Loucy (cell line): ENCODE measurements at regions not wholly inside any gene's neighbourhood (a gene's known extent, or its start where the extent isn't known, plus 50 kb on each side); places are given as distances from the start of the nearest gene placed in this dataset.

Source experiments
- H2AFZ ChIP-seq: fragments of 200-600 bp; sonication (generic); 2 replicates; pipeline ENCODE4 v1.6.0; 2016; ENCODE audit warnings: antibody characterized with exemption, mild to moderate bottlenecking, low read length, moderate library complexity
- H3F3A ChIP-seq: fragments of 200-600 bp; 2 replicates; pipeline ENCODE4 v1.6.0; 2016; ENCODE audit warnings: antibody characterized with exemption, low read depth, mild to moderate bottlenecking
- H3K27me3 ChIP-seq: fragments of 200-600 bp; sonication (generic); 2 replicates; pipeline ENCODE4 v1.6.1; 2014; ENCODE audit warnings: low read length, mild to moderate bottlenecking; ENCODE audit not compliant: insufficient read depth, poor library complexity, severe bottlenecking
- H3K36me3 ChIP-seq: fragments of 200-600 bp; sonication (generic); 2 replicates; pipeline ENCODE4 v1.6.1; 2016; ENCODE audit warnings: low read length; ENCODE audit not compliant: insufficient read depth
- H3K4me1 ChIP-seq: fragments of 200-600 bp; sonication (generic); 2 replicates; pipeline ENCODE4 v1.5.1; 2014; ENCODE audit warnings: low read length, mild to moderate bottlenecking; ENCODE audit not compliant: insufficient read depth, poor library complexity, severe bottlenecking
- H3K4me2 ChIP-seq: fragments of 200-600 bp; sonication (generic); 2 replicates; pipeline ENCODE4 v1.6.0; 2014; ENCODE audit warnings: antibody characterized with exemption, low read length, low read depth, mild to moderate bottlenecking; ENCODE audit not compliant: poor library complexity, severe bottlenecking
- H3K4me3 ChIP-seq: fragments of 200-600 bp; sonication (generic); 2 replicates; pipeline ENCODE4 v1.5.1; 2014; ENCODE audit warnings: low read length, mild to moderate bottlenecking, mixed read lengths; ENCODE audit not compliant: poor library complexity, severe bottlenecking
- H3K79me2 ChIP-seq: fragments of 200-600 bp; sonication (generic); 2 replicates; pipeline ENCODE4 v1.6.1; 2014; ENCODE audit warnings: low read length; ENCODE audit not compliant: insufficient read depth
- H3K9ac ChIP-seq: fragments of 200-600 bp; sonication (generic); 2 replicates; pipeline ENCODE4 v1.6.0; 2014; ENCODE audit warnings: mild to moderate bottlenecking, low read depth, low read length, moderate library complexity; ENCODE audit not compliant: poor library complexity, severe bottlenecking
- H3K9me2 ChIP-seq: fragments of 200-600 bp; sonication (generic); replicated peaks from 2 replicates; pipeline ENCODE4 v1.6.1; 2016; ENCODE audit warnings: low read depth, low read length, mixed read lengths
- H3K9me3 ChIP-seq: fragments of 200-600 bp; sonication (generic); 2 replicates; pipeline ENCODE4 v1.6.1; 2014; ENCODE audit warnings: mild to moderate bottlenecking, antibody characterized with exemption, low read length, low read depth; ENCODE audit not compliant: insufficient read depth
- H4K20me1 ChIP-seq: fragments of 200-600 bp; sonication (generic); 2 replicates; pipeline ENCODE4 v1.6.0; 2014; ENCODE audit warnings: antibody characterized with exemption, low read length, mild to moderate bottlenecking; ENCODE audit not compliant: insufficient read depth, poor library complexity, severe bottlenecking
- CTCF ChIP-seq: fragments of 200-600 bp; sonication (generic); conservative IDR thresholded peaks from 2 replicates; pipeline ENCODE4 v1.5.1; 2014; ENCODE audit warnings: mild to moderate bottlenecking, antibody characterized with exemption, low read length
- EZH2phosphoT487 ChIP-seq: fragments of 200-600 bp; IDR thresholded peaks from 2 replicates; pipeline ENCODE4 v1.6.1; 2018; ENCODE audit warnings: antibody characterized with exemption, mild to moderate bottlenecking, moderate library complexity, borderline replicate concordance

GRCh38 chr2:138276339-138276738 lies 225.2 kb upstream of the SPOPL start:
- Histone ChIP-seq H3K36me3 (no peaks in the 10 kb centered on the region), H3K4me2 (no peak overlapping the region), H3K4me1 (no peaks in the 10 kb centered on the region), H3K9me2 (no peaks in the 10 kb centered on the region), H3K27me3 (no peaks in the 10 kb centered on the region), H3K79me2 (no peaks in the 10 kb centered on the region), H3K4me3 (no peak overlapping the region), H3F3A (no peaks in the 10 kb centered on the region), H3K9ac (no peak overlapping the region), H2AFZ (no peak overlapping the region), H3K9me3 (no peaks in the 10 kb centered on the region), H4K20me1 (no peaks in the 10 kb centered on the region)
- TF ChIP-seq CTCF (no peak), EZH2phosphoT487 (no peak)

DNA sequence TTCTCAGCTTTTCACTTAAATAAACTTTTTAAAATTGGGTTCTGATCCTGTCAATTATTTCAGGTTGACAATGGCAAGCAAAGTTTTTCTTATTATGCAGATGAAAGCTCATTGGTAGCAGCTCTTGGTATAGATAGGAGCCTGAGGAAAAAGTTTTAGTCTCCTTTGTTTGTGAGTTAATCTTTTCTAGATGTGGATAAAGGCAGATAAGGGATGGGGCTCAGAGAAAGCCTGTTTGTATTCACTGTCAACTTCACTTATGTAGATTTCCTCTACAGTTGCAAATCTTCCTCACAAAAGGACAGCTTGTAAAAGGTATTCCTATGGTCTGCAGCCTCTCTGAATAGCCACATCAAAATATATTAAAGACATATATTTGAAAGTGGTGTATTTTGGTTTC lies 224.5 kb upstream of the SPOPL start:
- Histone ChIP-seq H3F3A (no peaks in the 10 kb centered on the region), H3K4me2 (no peak overlapping the region), H3K4me1 (no peaks in the 10 kb centered on the region), H2AFZ (no peak overlapping the region), H3K9me2 (no peaks in the 10 kb centered on the region), H3K27me3 (no peaks in the 10 kb centered on the region), H3K9me3 (no peaks in the 10 kb centered on the region), H3K4me3 (no peak overlapping the region), H3K9ac (no peak overlapping the region), H3K36me3 (no peaks in the 10 kb centered on the region), H4K20me1 (no peaks in the 10 kb centered on the region), H3K79me2 (no peaks in the 10 kb centered on the region)
- TF ChIP-seq CTCF, result no peak
- TF ChIP-seq EZH2phosphoT487, result no peak

- H3K9ac ChIP-seq, result no peak overlapping the region
- H3K4me2 ChIP-seq, result no peak overlapping the region
Measured at GRCh38 chr2:138279871-138280270, 221.7 kb upstream of the SPOPL start.

More at GRCh38 chr2:138279871-138280270, 221.7 kb upstream of the SPOPL start:
- Histone ChIP-seq H3F3A (no peaks in the 10 kb centered on the region), H3K36me3 (no peaks in the 10 kb centered on the region), H2AFZ (no peak overlapping the region), H3K9me2 (no peaks in the 10 kb centered on the region), H3K4me3 (no peak overlapping the region), H3K27me3 (no peaks in the 10 kb centered on the region), H4K20me1 (no peaks in the 10 kb centered on the region), H3K4me1 (no peaks in the 10 kb centered on the region), H3K79me2 (no peaks in the 10 kb centered on the region), H3K9me3 (no peaks in the 10 kb centered on the region)
- TF ChIP-seq CTCF, result no peak
- TF ChIP-seq EZH2phosphoT487, result no peak
